ENCODE measurements at regions not wholly inside any gene's neighbourhood (a gene's known extent, or its start where the extent isn't known, plus 50 kb on each side); places are given as distances from the start of the nearest gene placed in this dataset.
"Not testable (repeated sequence)": the region's sequence is repeated elsewhere in the genome, so short reads cannot be mapped to it uniquely, and the experiment has no call there.

DNA sequence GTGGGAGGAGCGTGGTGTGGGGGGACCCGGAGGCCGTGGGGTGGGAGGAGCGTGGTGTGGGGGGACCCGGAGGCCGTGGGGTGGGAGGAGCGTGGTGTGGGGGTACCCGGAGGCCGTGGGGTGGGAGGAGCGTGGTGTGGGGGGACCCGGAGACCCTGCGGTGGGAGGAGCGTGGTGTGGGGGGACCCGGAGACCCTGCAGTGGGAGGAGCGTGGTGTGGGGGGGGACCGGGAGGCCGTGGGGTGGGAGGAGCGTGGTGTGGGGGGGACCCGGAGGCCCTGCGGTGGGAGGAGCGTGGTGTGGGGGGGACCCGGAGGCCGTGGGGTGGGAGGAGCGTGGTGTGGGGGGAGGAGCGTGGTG lies 203.5 kb downstream of the DLL1 start:
- intact Hi-C loops (cut with DNase I) = not testable (repeated sequence)

DNA sequence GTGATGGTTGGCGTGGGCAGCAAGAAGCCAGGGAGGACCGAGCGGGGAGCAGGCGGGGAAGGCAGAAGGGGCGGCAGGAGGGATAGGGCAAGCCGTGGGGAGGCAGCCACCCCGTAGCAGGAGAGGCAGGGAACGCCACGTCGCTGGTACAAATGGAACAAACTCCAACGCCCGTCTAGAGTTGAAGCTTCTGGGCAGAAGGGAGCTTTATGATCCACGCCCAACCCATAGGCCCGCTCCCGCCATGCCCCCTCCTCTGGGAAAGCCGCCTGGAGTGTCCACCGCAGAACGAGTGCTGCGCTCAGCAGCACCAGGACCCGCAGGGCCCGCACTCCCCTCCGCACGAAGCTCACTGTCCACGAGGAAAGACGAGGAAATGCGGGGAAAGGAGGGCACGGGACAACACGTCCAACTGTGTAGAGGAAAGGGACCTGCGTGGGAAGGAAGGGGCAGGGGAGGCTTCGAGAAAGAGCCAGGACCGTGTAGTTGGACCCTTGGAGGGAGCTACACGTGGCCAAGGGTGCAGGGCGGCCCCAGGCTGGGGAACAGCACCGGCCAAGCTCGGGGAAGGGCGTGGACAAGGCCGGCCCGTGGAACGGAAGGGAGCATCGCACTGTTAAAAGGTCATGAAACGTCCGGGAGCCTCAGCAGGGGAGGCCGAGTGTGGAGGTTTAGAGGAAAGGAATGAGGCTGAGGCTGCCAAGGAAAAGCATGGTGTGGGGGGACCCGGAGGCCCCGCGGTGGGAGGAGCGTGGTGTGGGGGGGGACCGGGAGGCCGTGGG lies 204.0 kb downstream of the DLL1 start:
- no peak for ATAC-seq
- no peaks in the 10 kb centered on the region for H3K4me1 ChIP-seq (ENCODE audit: control insufficient read depth, insufficient read depth, low read length)
- 92% methylated on average over 49 of the region's 49 CpGs for WGBS

More for the DNA sequence above, 203.5 kb downstream of the DLL1 start:
- H3K9me3 ChIP-seq (ENCODE audit: control insufficient read depth, low read length); H3K27me3 ChIP-seq (ENCODE audit: control insufficient read depth, insufficient read depth); H3K27ac ChIP-seq (ENCODE audit: low read length); H3K4me3 ChIP-seq (ENCODE audit: low read length); ATAC-seq; H3K4me1 ChIP-seq (ENCODE audit: control insufficient read depth, insufficient read depth, low read length): not testable (repeated sequence)
- 95% methylated on average over 21 of the region's 25 CpGs for WGBS
- peak in 2 of 3 donors; percentile 37 to 63 for DNase-seq

DNA sequence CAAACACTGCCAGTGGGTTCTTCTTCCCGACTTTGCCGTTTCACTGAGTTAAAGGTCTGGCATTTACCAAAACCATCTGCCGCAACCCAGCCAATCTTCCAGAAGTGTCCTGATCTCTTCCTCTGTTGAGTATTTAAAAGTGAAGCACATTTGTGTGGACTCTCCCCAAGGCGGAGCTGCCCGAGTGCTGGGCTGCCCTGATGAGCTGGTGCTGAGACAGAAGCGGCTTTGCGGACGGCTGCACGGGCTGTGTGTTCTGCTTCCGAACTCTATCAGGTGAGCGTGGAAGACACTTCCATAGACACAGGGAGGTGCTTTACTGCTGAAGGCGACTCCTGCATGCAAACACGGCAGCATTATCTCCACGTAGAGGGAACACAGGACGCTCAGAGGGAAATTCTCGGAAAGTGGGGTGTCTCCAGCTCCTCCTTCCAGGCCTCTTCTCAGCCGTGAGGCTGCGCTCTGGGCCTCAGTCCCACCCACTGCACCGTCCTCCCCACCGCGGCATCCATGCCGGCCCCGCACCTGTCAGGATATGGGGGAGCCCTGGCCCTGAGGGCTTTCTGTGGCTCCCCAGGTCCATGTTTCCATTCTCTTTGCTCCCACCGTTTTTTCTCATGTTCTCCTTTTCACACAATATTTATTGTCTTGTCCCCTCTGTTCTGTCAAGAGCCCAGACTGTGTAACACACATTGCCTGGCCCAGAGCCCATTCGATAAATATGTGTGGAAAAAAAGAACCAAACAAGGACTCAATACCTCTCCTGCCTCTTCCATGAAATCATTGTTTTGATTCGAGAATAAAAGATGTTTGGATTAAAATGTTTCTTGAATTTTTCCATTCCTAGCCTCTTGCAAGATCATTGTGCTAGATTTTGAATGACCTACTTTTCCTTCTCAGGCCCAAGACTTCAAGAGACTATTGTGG lies 205.1 kb downstream of the DLL1 start:
- no peaks in the 10 kb centered on the region for H3K9me3 ChIP-seq (ENCODE audit: control insufficient read depth, low read length)
- no peak overlapping the region for H3K27ac ChIP-seq (ENCODE audit: low read length)
- DNase-seq = no peak
- 74% methylated on average over 26 of the region's 26 CpGs for WGBS
- no peaks in the 10 kb centered on the region for H3K27me3 ChIP-seq (ENCODE audit: control insufficient read depth, insufficient read depth)
- no peak overlapping the region for H3K4me3 ChIP-seq (ENCODE audit: low read length)
- H3K4me1 ChIP-seq (ENCODE audit: control insufficient read depth, insufficient read depth, low read length) = no peaks in the 10 kb centered on the region
- ATAC-seq = no peak
- intact Hi-C loops (cut with DNase I) = no loop called here

More for the DNA sequence above, 204.0 kb downstream of the DLL1 start:
- intact Hi-C loops (cut with DNase I) = no loop called here
- H3K27ac ChIP-seq (ENCODE audit: low read length) = no peak overlapping the region
- DNase-seq = peak in 1 of 3 donors; percentile 45
- H3K4me3 ChIP-seq (ENCODE audit: low read length) = no peak overlapping the region
- H3K27me3 ChIP-seq (ENCODE audit: control insufficient read depth, insufficient read depth) = no peaks in the 10 kb centered on the region
- H3K9me3 ChIP-seq (ENCODE audit: control insufficient read depth, low read length) = no peaks in the 10 kb centered on the region

DNA sequence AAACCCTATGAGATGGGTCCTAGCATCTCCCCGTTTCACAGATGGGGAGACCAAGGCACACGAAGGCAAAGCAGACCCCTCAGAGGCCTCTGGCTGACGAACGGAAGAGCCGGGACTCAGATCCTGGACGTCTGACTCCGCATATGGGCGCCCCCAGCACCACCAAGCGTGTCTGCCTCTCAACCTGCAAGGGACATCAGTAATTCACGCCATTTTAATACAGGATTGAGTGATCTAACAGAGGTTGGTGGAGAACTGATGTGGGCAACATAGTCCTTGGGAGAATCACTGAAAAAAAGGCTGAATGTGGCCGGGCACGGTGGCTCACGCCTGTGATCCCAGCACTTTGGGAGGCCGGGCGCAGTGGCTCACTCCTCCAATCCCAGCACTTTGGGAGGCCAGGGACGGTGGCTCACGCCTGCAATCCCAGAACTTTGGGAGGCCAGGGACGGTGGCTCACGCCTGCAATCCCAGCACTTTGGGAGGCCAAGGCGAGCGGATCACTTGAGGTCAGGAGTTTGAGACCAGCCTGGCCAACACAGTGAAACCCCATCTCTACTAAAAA lies 206.6 kb downstream of the DLL1 start:
- Histone ChIP-seq H3K4me3 (ENCODE audit: low read length) (no peak overlapping the region), H3K9me3 (ENCODE audit: control insufficient read depth, low read length) (no peaks in the 10 kb centered on the region), H3K27me3 (ENCODE audit: control insufficient read depth, insufficient read depth) (no peaks in the 10 kb centered on the region), H3K27ac (ENCODE audit: low read length) (no peak overlapping the region), H3K4me1 (ENCODE audit: control insufficient read depth, insufficient read depth, low read length) (no peaks in the 10 kb centered on the region)
- DNase-seq (no peak), ATAC-seq (no peak)
- intact Hi-C loops (cut with DNase I) = no loop called here
- WGBS = 93% methylated on average over 21 of the region's 21 CpGs

DNA sequence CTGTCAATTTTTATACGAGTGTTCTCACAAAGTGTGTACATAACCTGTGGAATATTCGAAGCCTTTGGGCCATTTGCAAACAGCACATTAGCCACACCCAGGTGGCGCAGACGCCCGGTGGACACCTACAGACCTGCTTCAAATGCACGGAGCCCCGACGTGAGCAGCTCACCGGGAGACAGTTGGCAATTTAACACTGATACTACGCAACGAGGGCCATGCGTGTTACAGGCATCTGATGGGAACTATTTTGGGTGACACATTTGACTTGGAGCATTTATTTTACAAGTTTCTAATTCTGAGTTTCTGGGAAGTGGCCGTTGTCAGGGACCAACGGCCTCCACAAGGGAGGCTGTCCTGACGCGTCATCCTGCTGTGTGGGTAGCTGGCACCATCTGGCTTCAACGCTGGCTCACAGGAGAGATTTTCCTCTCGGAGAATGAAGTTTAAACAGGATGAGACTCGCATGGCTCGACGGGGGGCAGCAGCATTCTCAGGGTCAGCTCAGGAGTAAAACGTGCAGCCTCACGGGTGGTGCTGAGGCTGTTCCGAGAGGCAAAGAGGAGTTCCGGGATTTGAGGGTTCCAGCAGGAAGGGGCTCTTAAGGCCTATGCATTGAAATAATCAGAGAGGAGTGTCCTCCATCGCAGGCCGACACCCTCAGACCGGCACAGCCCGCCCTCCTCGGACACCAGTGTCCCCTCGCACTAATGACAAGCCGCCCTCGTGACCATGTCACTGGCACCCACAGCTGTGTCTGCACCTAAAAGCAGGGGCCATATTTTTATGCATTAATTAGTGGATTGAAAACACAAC lies 207.4 kb downstream of the DLL1 start:
- Histone ChIP-seq H3K27ac (ENCODE audit: low read length) (no peak overlapping the region), H3K4me3 (ENCODE audit: low read length) (no peak overlapping the region), H3K9me3 (ENCODE audit: control insufficient read depth, low read length) (no peaks in the 10 kb centered on the region), H3K4me1 (ENCODE audit: control insufficient read depth, insufficient read depth, low read length) (no peaks in the 10 kb centered on the region), H3K27me3 (ENCODE audit: control insufficient read depth, insufficient read depth) (no peaks in the 10 kb centered on the region)
- DNase-seq = no peak
- intact Hi-C loops (cut with DNase I) = no loop called here
- 90% methylated on average over 33 of the region's 33 CpGs for WGBS
- ATAC-seq = no peak

GRCh38 chr6:170082531-170083187 lies 208.2 kb downstream of the DLL1 start:
- Histone ChIP-seq H3K27ac (ENCODE audit: low read length) (no peak overlapping the region), H3K4me1 (ENCODE audit: control insufficient read depth, insufficient read depth, low read length) (no peaks in the 10 kb centered on the region), H3K4me3 (ENCODE audit: low read length) (no peak overlapping the region), H3K9me3 (ENCODE audit: control insufficient read depth, low read length) (no peaks in the 10 kb centered on the region), H3K27me3 (ENCODE audit: control insufficient read depth, insufficient read depth) (no peaks in the 10 kb centered on the region)
- ATAC-seq (no peak), DNase-seq (no peak)
- intact Hi-C loops (cut with DNase I) = no loop called here
- WGBS = 83% methylated on average over 12 of the region's 12 CpGs

DNA sequence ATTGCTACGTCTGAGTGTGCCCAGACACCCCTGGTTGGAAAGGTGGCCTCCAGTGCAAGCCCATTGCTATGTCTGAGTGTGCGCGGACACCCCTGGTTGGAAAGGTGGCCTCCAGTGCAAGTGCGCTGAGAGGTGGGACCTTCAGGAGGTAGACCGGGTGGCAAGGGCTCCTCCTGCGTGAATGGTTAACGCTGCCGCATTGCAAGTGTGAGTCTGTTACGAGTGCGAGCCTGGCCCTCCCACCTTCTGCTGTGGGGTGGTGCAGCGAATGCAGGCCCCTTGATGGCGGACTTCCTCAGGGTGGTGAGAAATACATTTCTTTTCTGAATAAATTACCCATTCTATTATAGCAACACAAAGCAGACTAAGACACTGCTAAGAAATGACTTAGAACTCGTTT lies 208.8 kb downstream of the DLL1 start:
- no peak overlapping the region for H3K27ac ChIP-seq (ENCODE audit: low read length)
- ATAC-seq = no peak
- intact Hi-C loops (cut with DNase I) = no loop called here
- DNase-seq = peak in 1 of 3 donors; percentile 19
- no peak overlapping the region for H3K4me3 ChIP-seq (ENCODE audit: low read length)
- no peaks in the 10 kb centered on the region for H3K27me3 ChIP-seq (ENCODE audit: control insufficient read depth, insufficient read depth)
- no peaks in the 10 kb centered on the region for H3K9me3 ChIP-seq (ENCODE audit: control insufficient read depth, low read length)
- WGBS = 91% methylated on average over 13 of the region's 13 CpGs
- H3K4me1 ChIP-seq (ENCODE audit: control insufficient read depth, insufficient read depth, low read length) = no peaks in the 10 kb centered on the region

- H3K9me3 ChIP-seq (ENCODE audit: control insufficient read depth, low read length) = no peaks in the 10 kb centered on the region
- no peaks in the 10 kb centered on the region for H3K27me3 ChIP-seq (ENCODE audit: control insufficient read depth, insufficient read depth)
- H3K4me1 ChIP-seq (ENCODE audit: control insufficient read depth, insufficient read depth, low read length) = no peaks in the 10 kb centered on the region
- H3K27ac ChIP-seq (ENCODE audit: low read length) = no peak overlapping the region
- no peak overlapping the region for H3K4me3 ChIP-seq (ENCODE audit: low read length)
- 64% methylated on average over 13 of the region's 13 CpGs for WGBS
- ATAC-seq = no peak
- intact Hi-C loops (cut with DNase I) = no loop called here
- no peak for DNase-seq
Measured at GRCh38 chr6:170081556-170081955, 209.3 kb downstream of the DLL1 start.

DNA sequence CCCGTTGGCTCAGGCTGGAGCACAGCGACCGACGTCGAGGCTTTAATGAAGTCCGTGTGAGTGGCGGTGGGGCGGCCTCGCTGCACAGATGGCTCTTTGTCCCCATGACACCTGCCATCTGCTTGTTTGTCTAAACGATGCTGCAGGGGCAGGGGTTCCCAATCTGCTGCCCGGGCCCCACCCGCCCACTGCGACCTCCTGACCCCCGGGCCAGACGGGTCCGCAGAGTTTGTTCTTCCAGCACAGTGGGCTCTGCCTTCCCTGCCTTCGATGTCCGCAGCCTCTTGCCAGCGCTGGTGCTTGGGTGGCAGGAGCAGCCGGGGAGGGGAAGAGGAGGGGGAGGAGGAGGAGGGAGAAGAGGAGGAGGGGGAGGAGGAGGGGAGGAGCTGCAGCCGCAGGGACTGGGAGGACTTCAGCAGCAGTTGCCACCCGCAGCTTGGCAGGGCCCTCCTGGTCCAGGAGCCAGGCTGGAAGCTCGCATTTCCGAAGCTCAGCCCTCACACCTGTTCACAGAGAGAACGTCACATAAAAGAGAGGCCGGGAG lies 210.0 kb downstream of the DLL1 start:
- ATAC-seq (no peak), DNase-seq (peak in 1 of 3 donors; percentile 35)
- Histone ChIP-seq H3K4me1 (ENCODE audit: control insufficient read depth, insufficient read depth, low read length) (no peaks in the 10 kb centered on the region), H3K9me3 (ENCODE audit: control insufficient read depth, low read length) (no peaks in the 10 kb centered on the region), H3K27ac (ENCODE audit: low read length) (no peak overlapping the region), H3K4me3 (ENCODE audit: low read length) (no peak overlapping the region), H3K27me3 (ENCODE audit: control insufficient read depth, insufficient read depth) (no peaks in the 10 kb centered on the region)
- intact Hi-C loops (cut with DNase I) = no loop called here
- WGBS = 67% methylated on average over 26 of the region's 26 CpGs

Measured in right cardiac atrium (tissue), 5 donors.